Stimulated activated naive B cell treated with anti-CD40 and anti-IgM and Interleukin-4, amounts not matched to agents 10 μg/mL and 1 μg/mL and 100 μg/mL, for 72 hours (primary cell): ENCODE measurements at regions not wholly inside any gene's neighbourhood (a gene's known extent, or its start where the extent isn't known, plus 50 kb on each side); places are given as distances from the start of the nearest gene placed in this dataset.

Experiments
- ATAC-seq, 2 donors: fragments of 150-1000 bp; cut with Tn5 transposase; replicated peaks; 2 replicates each; pipeline ENCODE4 v1.10.0; 2021; ENCODE audit warnings: moderate library complexity in 1 of 2
- DNase-seq: peaks from one replicate; pipeline ENCODE4 v3.0.0; 2021
- H3K27ac Mint-ChIP-seq: one replicate; pipeline ENCODE4 v1.8.0; 2022; ENCODE audit warnings: mild to moderate bottlenecking, mixed read lengths
- H3K27me3 Mint-ChIP-seq, 2 donors: one replicate each; pipeline ENCODE4 v1.8.0; 2022; ENCODE audit warnings: mixed read lengths in 2 of 2
- H3K36me3 Mint-ChIP-seq, 2 donors: one replicate each; pipeline ENCODE4 v1.8.0; 2022; ENCODE audit warnings: mixed read lengths in 2 of 2, mild to moderate bottlenecking in 1 of 2
- H3K4me1 Mint-ChIP-seq, 2 donors: one replicate each; pipeline ENCODE4 v1.8.0; 2022; ENCODE audit warnings: mixed read lengths in 2 of 2, mild to moderate bottlenecking in 1 of 2
- H3K4me3 Mint-ChIP-seq, 2 donors: one replicate each; pipeline ENCODE4 v1.8.0; 2022; ENCODE audit warnings: mild to moderate bottlenecking in 2 of 2, mixed read lengths in 2 of 2, moderate library complexity in 1 of 2
- H3K9me3 Mint-ChIP-seq, 2 donors: one replicate each; pipeline ENCODE4 v1.8.0; 2022; ENCODE audit warnings: mixed read lengths in 2 of 2, mild to moderate bottlenecking in 1 of 2

DNA sequence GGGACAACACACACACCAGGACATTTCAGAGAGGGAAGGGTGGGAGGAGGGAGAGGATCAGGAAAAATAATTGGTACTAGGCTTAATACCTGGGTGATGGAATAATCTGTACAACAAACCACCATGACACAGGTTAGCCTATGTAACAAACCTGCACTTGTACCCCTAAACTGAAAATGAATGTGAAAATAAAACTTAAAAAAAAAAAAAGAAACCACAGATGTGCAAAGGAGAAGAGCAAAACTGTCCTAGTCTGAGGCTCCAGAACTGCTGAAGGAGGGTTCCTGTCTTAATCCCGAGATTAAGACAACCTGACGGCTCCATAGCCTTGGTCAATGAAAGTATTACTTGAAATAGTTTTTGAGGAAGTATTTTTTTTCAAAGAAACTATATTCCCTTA lies 423.0 kb downstream of the NEBL start:
- ATAC-seq, result no peak
- Mint-ChIP-seq H3K4me1 (no peaks in the 10 kb centered on the region), H3K4me3 (no peak overlapping the region), H3K36me3 (no peaks in the 10 kb centered on the region), H3K9me3 (peaks cover 4 to 7% of the 10 kb centered on the region in 2 donors), H3K27ac (no peak overlapping the region), H3K27me3 (no peaks in the 10 kb centered on the region)
- DNase-seq, result no peak

GRCh38 chr10:20473023-20473760 lies 423.9 kb downstream of the NEBL start:
- no peak for ATAC-seq
- DNase-seq, result no peak
- no peaks in the 10 kb centered on the region for H3K36me3 Mint-ChIP-seq

GRCh38 chr10:20466731-20467130 lies 430.4 kb downstream of the NEBL start:
- Mint-ChIP-seq H3K4me1 (no peaks in the 10 kb centered on the region), H3K27me3 (no peaks in the 10 kb centered on the region), H3K27ac (no peak overlapping the region), H3K9me3 (peaks cover 0 to 10% of the 10 kb centered on the region in 2 donors), H3K4me3 (no peak overlapping the region), H3K36me3 (no peaks in the 10 kb centered on the region)
- DNase-seq (no peak), ATAC-seq (no peak)

More at GRCh38 chr10:20473023-20473760, 423.9 kb downstream of the NEBL start:
- Mint-ChIP-seq H3K27me3 (no peaks in the 10 kb centered on the region), H3K4me1 (no peaks in the 10 kb centered on the region), H3K4me3 (no peak overlapping the region), H3K9me3 (peaks cover 4 to 7% of the 10 kb centered on the region in 2 donors), H3K27ac (no peak overlapping the region)

- Mint-ChIP-seq H3K9me3 (peaks cover 0 to 8% of the 10 kb centered on the region in 2 donors), H3K4me1 (no peaks in the 10 kb centered on the region), H3K27ac (no peak overlapping the region), H3K27me3 (no peaks in the 10 kb centered on the region), H3K4me3 (no peak overlapping the region), H3K36me3 (no peaks in the 10 kb centered on the region)
- ATAC-seq (no peak), DNase-seq (no peak)
Observed at GRCh38 chr10:20457649-20458048, 439.5 kb downstream of the NEBL start.

- no peak overlapping the region for H3K4me3 Mint-ChIP-seq
- no peaks in the 10 kb centered on the region for H3K36me3 Mint-ChIP-seq
Observed at GRCh38 chr10:20455774-20456173, 441.3 kb downstream of the NEBL start.

DNA sequence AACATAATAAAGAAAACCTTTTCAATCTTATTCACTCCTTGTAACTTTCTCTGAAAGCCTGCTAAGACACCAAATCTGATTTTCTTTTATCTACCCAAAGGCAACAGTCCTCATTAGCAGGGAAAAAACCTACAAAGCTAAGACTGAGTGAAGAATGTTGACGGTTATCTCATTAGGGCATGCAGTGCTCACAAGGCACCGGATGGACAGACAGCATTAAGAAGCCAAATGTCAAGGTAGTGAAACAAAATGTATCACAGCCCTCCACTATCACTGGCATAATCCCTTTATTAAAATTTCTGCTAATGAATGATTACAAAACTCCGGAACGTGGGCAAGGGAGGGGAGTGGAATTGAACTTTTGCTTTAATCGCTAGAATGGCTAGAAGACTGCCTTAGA lies 442.8 kb downstream of the NEBL start:
- DNase-seq, result no peak
- H3K27ac Mint-ChIP-seq, result no peak overlapping the region

More at GRCh38 chr10:20455774-20456173, 441.3 kb downstream of the NEBL start:
- no peaks in the 10 kb centered on the region for H3K4me1 Mint-ChIP-seq
- ATAC-seq (no peak), DNase-seq (no peak)
- H3K27ac Mint-ChIP-seq, result no peak overlapping the region
- H3K27me3 Mint-ChIP-seq, result no peaks in the 10 kb centered on the region
- H3K9me3 Mint-ChIP-seq, result peaks cover 0 to 5% of the 10 kb centered on the region in 2 donors

DNA sequence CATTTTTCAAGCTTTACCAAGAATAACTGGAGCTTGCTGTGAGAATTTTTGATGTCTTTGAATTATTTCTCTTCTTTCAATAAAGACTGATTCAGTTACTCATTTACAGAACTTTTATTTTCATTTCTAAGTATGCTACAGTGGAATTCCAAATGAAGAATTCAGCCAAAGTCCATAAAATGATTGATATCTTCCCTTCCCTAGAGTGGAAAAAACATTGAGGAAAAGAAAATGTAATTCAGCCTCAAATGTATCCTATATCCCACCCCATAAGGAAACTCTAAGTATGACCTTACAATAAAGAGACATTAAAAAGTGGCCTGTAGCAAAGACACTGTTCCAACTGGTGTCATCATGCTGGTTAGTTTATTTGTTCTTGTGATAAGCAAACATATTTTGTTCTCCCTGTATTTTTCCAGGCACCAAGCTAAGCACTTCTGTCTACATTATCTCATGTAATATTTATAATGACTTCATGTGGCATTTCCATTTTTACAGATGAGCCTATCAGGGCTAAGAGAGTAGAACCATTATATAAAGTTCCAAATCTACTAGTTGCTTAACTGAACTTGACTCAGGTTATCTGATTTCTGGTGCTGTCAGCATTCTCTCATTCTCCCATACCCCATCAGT lies 450.4 kb downstream of the NEBL start:
- Mint-ChIP-seq H3K27me3 (no peaks in the 10 kb centered on the region), H3K4me3 (no peak overlapping the region), H3K4me1 (no peaks in the 10 kb centered on the region), H3K9me3 (peaks cover 6 to 7% of the 10 kb centered on the region in 2 donors), H3K27ac (no peak overlapping the region), H3K36me3 (no peaks in the 10 kb centered on the region)
- no peak for ATAC-seq
- no peak for DNase-seq

More for the DNA sequence above, 442.8 kb downstream of the NEBL start:
- ATAC-seq, result no peak
- Mint-ChIP-seq H3K4me3 (no peak overlapping the region), H3K27me3 (no peaks in the 10 kb centered on the region), H3K4me1 (no peaks in the 10 kb centered on the region), H3K36me3 (no peaks in the 10 kb centered on the region), H3K9me3 (peaks cover 0 to 1% of the 10 kb centered on the region in 2 donors)

DNA sequence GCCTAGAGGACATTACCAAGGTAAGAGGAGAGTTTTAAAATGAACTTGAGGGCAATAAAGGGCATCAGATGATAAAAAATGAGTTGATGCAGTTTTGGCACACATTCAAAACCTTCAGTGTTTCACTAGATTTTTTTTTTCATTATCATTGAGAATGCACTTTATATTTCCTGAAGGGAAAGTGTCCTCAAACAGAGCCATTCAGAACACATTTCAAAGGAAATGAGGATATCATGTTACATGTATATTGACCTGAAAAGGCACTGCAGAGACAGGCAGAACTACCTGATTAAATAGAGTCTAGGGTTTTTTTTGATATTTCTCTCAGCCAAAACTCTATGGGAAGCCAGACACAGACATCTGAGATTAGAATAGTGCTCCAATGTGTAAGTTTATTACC lies 454.0 kb downstream of the NEBL start:
- H3K36me3 Mint-ChIP-seq, result no peaks in the 10 kb centered on the region
- no peaks in the 10 kb centered on the region for H3K27me3 Mint-ChIP-seq
- ATAC-seq, result no peak
- H3K4me3 Mint-ChIP-seq, result no peak overlapping the region
- no peaks in the 10 kb centered on the region for H3K4me1 Mint-ChIP-seq
- no peak for DNase-seq
- H3K9me3 Mint-ChIP-seq, result peaks cover 10 to 19% of the 10 kb centered on the region in 2 donors
- H3K27ac Mint-ChIP-seq, result no peak overlapping the region

GRCh38 chr10:20429742-20430141 lies 467.4 kb downstream of the NEBL start:
- Mint-ChIP-seq H3K36me3 (no peaks in the 10 kb centered on the region), H3K27me3 (no peaks in the 10 kb centered on the region), H3K9me3 (peaks cover 6 to 7% of the 10 kb centered on the region in 2 donors), H3K4me1 (no peaks in the 10 kb centered on the region), H3K4me3 (no peak overlapping the region), H3K27ac (no peak overlapping the region)
- no peak for ATAC-seq
- no peak for DNase-seq

DNA sequence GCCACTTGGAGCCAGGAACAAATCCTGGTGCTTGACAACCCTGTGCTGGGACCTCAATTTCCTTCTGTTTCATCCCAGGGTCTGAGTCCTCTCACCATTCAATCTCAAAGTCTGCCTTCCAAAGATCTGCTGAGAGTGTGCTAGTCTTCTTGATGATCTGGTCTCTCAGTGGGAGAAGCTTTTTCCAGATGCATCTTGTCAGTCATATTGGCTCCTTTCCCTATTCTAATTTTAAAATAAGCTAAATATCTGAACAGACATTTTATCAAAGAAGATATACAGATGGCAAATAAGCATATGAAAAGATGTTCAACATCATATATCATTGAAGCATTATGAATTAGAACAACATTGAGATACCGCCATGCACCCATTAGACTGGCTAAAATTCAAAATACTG lies 469.3 kb downstream of the NEBL start:
- H3K27me3 Mint-ChIP-seq, result no peaks in the 10 kb centered on the region
- ATAC-seq (no peak), DNase-seq (no peak)
- no peak overlapping the region for H3K4me3 Mint-ChIP-seq
- H3K4me1 Mint-ChIP-seq, result no peaks in the 10 kb centered on the region
- H3K9me3 Mint-ChIP-seq, result peaks cover 10 to 11% of the 10 kb centered on the region in 2 donors
- no peaks in the 10 kb centered on the region for H3K36me3 Mint-ChIP-seq
- no peak overlapping the region for H3K27ac Mint-ChIP-seq

DNA sequence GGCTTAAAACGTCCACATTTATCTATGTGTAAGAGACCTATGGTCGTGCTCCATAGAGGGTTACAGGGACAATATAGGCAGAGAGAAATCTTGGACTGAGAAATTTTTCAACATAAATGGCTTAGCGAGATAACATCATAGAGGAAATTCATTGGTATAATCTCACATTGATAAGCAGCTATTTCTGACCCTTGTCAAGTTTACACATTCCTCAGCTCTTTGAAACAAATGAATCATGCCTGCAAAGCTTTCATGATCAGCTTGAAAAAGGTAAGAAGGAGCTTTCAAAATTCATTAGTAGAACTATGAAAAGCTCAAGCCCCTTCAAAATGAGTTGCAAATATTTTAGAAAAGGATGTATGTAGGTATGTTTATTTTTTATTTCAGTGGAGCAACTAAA lies 478.8 kb downstream of the NEBL start:
- DNase-seq, result no peak

GRCh38 chr10:20417791-20418190 lies 479.3 kb downstream of the NEBL start:
- H3K4me3 Mint-ChIP-seq, result no peak overlapping the region
- H3K36me3 Mint-ChIP-seq, result no peaks in the 10 kb centered on the region
- DNase-seq, result no peak
- no peaks in the 10 kb centered on the region for H3K27me3 Mint-ChIP-seq
- H3K4me1 Mint-ChIP-seq, result no peaks in the 10 kb centered on the region
- no peak for ATAC-seq
- no peak overlapping the region for H3K27ac Mint-ChIP-seq
- peaks cover 8 to 9% of the 10 kb centered on the region in 2 donors for H3K9me3 Mint-ChIP-seq

More for the DNA sequence above, 478.8 kb downstream of the NEBL start:
- H3K9me3 Mint-ChIP-seq, result peaks cover 8 to 9% of the 10 kb centered on the region in 2 donors
- no peaks in the 10 kb centered on the region for H3K4me1 Mint-ChIP-seq
- ATAC-seq, result no peak
- no peaks in the 10 kb centered on the region for H3K27me3 Mint-ChIP-seq
- no peak overlapping the region for H3K27ac Mint-ChIP-seq
- no peak overlapping the region for H3K4me3 Mint-ChIP-seq
- H3K36me3 Mint-ChIP-seq, result no peaks in the 10 kb centered on the region

DNA sequence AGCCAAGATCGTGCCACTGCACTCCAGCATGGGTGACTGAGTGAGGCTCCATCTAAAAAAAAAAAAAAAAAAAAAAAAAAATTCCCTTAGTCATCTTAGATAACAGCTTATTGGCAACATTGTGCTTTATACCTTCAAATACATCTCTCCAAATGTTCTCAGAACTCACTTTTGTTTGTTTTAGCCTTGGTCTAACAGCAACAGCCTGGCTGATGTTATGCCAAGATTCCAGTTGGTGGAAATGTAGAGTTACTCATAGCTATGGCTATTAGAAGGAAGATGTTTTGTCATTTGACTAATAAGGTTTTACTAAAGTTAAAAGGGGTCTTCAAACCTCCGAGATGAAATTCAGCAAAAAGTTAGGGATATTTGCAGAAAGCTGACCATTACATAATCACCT lies 481.4 kb downstream of the NEBL start:
- ATAC-seq (no peak), DNase-seq (no peak)
- Mint-ChIP-seq H3K4me1 (no peaks in the 10 kb centered on the region), H3K4me3 (no peak overlapping the region), H3K27ac (no peak overlapping the region), H3K36me3 (no peaks in the 10 kb centered on the region), H3K9me3 (peaks cover 0 to 3% of the 10 kb centered on the region in 2 donors), H3K27me3 (no peaks in the 10 kb centered on the region)

GRCh38 chr10:20407357-20407756 lies 489.8 kb downstream of the NEBL start:
- H3K4me3 Mint-ChIP-seq, result no peak overlapping the region
- H3K4me1 Mint-ChIP-seq, result no peaks in the 10 kb centered on the region
- H3K27ac Mint-ChIP-seq, result no peak overlapping the region
- no peaks in the 10 kb centered on the region for H3K36me3 Mint-ChIP-seq
- H3K9me3 Mint-ChIP-seq, result peaks cover 0 to 7% of the 10 kb centered on the region in 2 donors
- DNase-seq (no peak), ATAC-seq (no peak)
- no peaks in the 10 kb centered on the region for H3K27me3 Mint-ChIP-seq
